K562 (cell line): ENCODE measurements at regions not wholly inside any gene's neighbourhood (a gene's known extent, or its start where the extent isn't known, plus 50 kb on each side); places are given as distances from the start of the nearest gene placed in this dataset.

ENCODE experiments used
- GTF2F1 ChIP-seq: IDR thresholded peaks from 2 replicates; pipeline ENCODE4 v1.6.1; 2011; ENCODE audit warnings: low read depth, low read length, improper control_type of control experiment
- MAFF ChIP-seq: IDR thresholded peaks from 2 replicates; pipeline ENCODE4 v1.6.1; 2012; ENCODE audit warnings: low read length, improper control_type of control experiment
- POLR2A ChIP-seq: fragments of 450-650 bp; conservative IDR thresholded peaks from 2 replicates; pipeline ENCODE4 v1.6.1; 2016
- POLR2AphosphoS5 ChIP-seq: IDR thresholded peaks from 2 replicates; pipeline ENCODE4 v1.6.1; 2011; ENCODE audit warnings: mild to moderate bottlenecking, low read depth, low read length, moderate library complexity; ENCODE audit not compliant: control insufficient read depth, insufficient read depth
- RREB1 ChIP-seq: fragments of 250-450 bp; sonication (Bioruptor Pico); IDR thresholded peaks from 2 replicates; pipeline ENCODE4 v1.4.0; 2020

- TF ChIP-seq POLR2A (no peak), POLR2AphosphoS5 (no peak), GTF2F1 (no peak), MAFF (no peak), RREB1 (CRISPR knock-in tag) (no peak)
Observed at GRCh38 chr3:194081826-194082225, 54.1 kb upstream of the HES1 start.
